Kidney epithelial cell (primary cell): ENCODE measurements at regions not wholly inside any gene's neighbourhood (a gene's known extent, or its start where the extent isn't known, plus 50 kb on each side); places are given as distances from the start of the nearest gene placed in this dataset.

ENCODE experiments used
- DNase-seq: peaks from one replicate; pipeline ENCODE4 v3.0.0-alpha.2; 2010; ENCODE audit warnings: low read depth
- H3K27me3 ChIP-seq: 2 replicates; pipeline ENCODE4 v1.6.0; 2011; ENCODE audit warnings: low read length; ENCODE audit not compliant: control insufficient read depth, insufficient read depth
- H3K36me3 ChIP-seq: 2 replicates; pipeline ENCODE4 v1.5.1; 2011; ENCODE audit warnings: low read length; ENCODE audit not compliant: control insufficient read depth, insufficient read depth
- H3K4me3 ChIP-seq: 2 replicates; pipeline ENCODE4 v1.5.1; 2011; ENCODE audit warnings: low read depth, mild to moderate bottlenecking, control low read depth, low read length
- TF ChIP-seq, protein P1 (sequence below): IDR thresholded peaks from 2 replicates; pipeline ENCODE4 v1.5.1; 2011; ENCODE audit warnings: mild to moderate bottlenecking, moderate library complexity, low read length, control low read depth, inconsistent platforms; ENCODE audit not compliant: insufficient read depth, poor library complexity, severe bottlenecking

DNA sequence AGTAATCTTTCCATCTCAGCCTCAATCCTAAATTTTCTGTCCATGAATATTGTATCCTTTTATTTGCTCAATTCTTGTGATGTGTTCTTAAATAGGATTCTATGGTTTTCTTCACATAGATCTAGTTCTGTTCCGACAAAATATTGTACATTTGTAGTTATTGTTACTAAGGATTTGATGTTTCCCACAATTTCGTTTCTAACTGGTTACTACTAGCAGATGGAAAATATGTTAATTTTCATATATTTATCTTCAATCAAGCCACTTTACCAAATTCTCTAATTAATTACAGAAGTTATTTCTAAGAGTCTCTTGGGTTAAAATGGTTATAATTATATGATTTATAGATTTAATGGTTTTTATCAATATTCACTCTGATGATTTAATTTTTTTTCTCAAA, 60.3 kb downstream of the SEC61B start:
- Histone ChIP-seq H3K27me3 (no peaks in the 10 kb centered on the region), H3K36me3 (no peaks in the 10 kb centered on the region), H3K4me3 (no peak overlapping the region)
- TF ChIP-seq, protein P1, sequence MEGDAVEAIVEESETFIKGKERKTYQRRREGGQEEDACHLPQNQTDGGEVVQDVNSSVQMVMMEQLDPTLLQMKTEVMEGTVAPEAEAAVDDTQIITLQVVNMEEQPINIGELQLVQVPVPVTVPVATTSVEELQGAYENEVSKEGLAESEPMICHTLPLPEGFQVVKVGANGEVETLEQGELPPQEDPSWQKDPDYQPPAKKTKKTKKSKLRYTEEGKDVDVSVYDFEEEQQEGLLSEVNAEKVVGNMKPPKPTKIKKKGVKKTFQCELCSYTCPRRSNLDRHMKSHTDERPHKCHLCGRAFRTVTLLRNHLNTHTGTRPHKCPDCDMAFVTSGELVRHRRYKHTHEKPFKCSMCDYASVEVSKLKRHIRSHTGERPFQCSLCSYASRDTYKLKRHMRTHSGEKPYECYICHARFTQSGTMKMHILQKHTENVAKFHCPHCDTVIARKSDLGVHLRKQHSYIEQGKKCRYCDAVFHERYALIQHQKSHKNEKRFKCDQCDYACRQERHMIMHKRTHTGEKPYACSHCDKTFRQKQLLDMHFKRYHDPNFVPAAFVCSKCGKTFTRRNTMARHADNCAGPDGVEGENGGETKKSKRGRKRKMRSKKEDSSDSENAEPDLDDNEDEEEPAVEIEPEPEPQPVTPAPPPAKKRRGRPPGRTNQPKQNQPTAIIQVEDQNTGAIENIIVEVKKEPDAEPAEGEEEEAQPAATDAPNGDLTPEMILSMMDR: no peak
- DNase-seq: no peak

DNA sequence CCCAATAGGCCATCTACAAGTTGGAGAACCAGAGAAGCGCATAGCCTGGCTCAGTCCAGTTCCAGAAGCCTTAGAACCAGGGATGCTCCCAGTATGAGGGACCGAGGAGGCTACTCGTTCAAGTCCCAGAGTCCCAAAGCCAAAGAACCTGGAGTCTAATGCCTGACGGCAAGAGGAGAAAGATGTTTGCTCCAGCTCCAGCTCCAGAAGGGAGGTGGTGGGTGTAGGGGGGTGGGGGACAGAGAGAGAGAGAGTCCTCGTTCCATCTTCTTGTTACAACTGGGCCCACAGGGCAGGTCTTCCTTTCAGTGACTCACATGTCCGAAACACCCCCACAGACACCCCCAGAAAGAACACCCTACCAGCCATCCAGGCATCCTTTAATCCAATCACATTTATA, 63.9 kb downstream of the SEC61B start:
- Histone ChIP-seq H3K4me3 (no peak overlapping the region), H3K36me3 (no peaks in the 10 kb centered on the region), H3K27me3 (no peaks in the 10 kb centered on the region)
- TF ChIP-seq, protein P1: no peak
- no peak for DNase-seq

DNA sequence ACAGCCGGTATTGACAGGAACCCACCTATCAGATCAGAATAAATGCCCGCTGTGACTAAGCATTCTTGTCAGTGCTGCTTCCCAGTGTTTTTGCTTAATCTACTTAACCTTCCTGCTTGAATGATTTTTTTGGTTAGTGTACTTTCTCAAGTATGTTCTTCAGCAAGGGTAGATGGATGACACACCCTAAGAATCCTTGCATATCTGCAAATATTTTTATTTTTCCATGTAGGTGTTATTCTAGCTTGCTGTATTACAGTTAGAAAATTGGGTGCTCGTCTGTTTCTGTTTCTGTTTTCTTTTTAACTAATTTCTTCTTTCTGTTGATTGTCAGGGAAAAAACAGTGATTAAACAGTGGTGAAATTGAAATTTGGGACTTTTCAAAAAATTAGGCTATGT, 64.5 kb downstream of the SEC61B start:
- no peaks in the 10 kb centered on the region for H3K36me3 ChIP-seq
- TF ChIP-seq, protein P1: no peak
- no peak overlapping the region for H3K4me3 ChIP-seq
- DNase-seq: no peak
- no peaks in the 10 kb centered on the region for H3K27me3 ChIP-seq

DNA sequence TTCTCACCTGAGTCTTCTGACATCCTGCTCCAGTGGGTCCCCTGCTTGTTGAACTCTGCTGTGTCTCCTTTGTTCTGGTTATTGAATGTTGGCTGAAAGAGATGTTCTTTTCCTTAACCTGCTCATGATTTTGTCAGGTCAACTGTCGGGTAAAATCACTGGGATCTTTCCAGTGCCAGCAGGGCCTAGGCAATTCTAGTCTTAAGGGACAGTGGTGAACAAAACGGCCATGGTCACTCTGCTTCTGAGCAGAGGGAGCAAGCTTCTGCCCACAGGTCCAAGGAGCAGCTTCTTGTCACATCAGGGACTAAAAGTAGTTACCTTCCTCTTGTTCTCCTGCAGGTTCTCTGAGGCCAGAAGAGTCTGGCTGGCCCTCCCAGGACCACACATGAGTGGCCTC, 65.6 kb downstream of the SEC61B start:
- Histone ChIP-seq H3K4me3 (no peak overlapping the region), H3K27me3 (no peaks in the 10 kb centered on the region), H3K36me3 (no peaks in the 10 kb centered on the region)
- no peak for DNase-seq
- TF ChIP-seq, protein P1: no peak

DNA sequence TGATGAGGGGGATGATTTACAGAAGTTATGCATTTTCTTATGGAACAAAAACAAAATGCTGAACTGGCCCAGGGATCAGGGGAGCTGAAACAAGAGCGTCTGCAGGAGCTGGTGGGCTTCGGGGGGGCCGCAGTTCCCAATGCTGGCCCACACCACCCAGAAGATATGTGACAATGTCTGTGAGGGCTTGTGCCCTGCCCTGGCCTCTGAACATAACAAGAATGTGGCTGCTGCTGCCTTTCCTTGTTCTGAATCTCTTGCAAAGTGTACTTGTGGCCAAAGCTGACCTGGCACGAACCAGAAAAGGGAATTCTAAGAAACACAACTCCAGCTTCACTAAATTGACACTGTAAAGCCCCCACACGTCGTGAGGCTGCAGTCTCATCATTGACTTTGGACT, 66.7 kb downstream of the SEC61B start:
- no peaks in the 10 kb centered on the region for H3K36me3 ChIP-seq
- no peak for DNase-seq
- H3K4me3 ChIP-seq: no peak overlapping the region
- TF ChIP-seq, protein P1: no peak
- no peaks in the 10 kb centered on the region for H3K27me3 ChIP-seq

DNA sequence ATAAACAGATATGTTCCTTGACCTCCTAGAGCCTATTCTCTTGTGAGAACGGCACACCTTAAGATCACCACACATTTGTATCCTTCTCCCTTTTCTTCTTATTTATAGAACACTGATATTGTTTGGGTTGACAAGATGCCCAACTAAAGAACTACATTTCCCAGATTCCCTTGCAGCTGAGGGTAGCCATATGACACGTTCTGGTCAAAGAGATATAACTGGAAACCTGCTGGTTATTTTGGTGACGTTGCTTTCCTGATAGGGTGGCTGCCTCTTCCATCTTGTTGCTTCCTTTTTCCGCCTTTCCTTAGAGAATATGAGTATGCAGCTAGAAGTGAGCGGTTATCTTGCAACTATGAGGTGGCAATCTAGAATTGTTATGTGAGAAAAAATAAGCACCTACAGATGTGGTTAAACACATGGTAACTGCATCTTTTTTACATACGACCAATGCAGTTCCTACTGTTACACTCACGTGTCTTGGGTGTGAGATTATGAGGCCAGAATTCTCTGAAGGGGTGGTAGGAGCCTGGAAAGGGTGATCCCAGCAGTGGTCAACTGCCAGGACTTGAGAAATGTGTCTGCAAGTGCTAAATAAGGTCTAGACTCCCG, 72.9 kb downstream of the SEC61B start:
- H3K4me3 ChIP-seq: no peak overlapping the region
- TF ChIP-seq, protein P1: no peak
- H3K27me3 ChIP-seq: no peaks in the 10 kb centered on the region
- H3K36me3 ChIP-seq: no peaks in the 10 kb centered on the region
- no peak for DNase-seq
